GM19035 (cell line): ENCODE measurements at regions not wholly inside any gene's neighbourhood (a gene's known extent, or its start where the extent isn't known, plus 50 kb on each side); places are given as distances from the start of the nearest gene placed in this dataset.
"Not testable (repeated sequence)": the region's sequence is repeated elsewhere in the genome, so short reads cannot be mapped to it uniquely, and the experiment has no call there.

Source experiments
- ATAC-seq: cut with Tn5 transposase; IDR thresholded peaks from one replicate; pipeline ENCODE4 v1.9.1; 2021; ENCODE audit not compliant: unreplicated experiment

DNA sequence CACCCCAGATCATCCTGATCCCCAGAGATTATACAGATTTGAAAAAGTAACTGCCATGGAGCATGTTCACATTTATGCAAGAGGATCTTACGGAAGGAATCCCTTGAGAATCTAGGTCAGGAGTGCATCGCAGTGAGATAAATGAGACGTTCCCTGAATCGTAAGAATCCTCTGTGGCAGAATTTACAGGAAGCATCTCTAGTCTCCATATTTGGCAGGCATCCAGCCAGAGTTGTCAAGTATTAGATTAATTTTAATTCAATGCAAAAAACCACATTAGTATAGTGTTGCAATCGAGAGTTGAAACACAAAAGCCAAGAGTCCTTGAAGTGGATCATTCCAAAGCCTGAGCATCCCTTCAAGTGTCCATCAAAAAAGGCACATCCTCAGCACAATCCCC lies 100.8 kb downstream of the RRAGC start:
- ATAC-seq, result no peak

DNA sequence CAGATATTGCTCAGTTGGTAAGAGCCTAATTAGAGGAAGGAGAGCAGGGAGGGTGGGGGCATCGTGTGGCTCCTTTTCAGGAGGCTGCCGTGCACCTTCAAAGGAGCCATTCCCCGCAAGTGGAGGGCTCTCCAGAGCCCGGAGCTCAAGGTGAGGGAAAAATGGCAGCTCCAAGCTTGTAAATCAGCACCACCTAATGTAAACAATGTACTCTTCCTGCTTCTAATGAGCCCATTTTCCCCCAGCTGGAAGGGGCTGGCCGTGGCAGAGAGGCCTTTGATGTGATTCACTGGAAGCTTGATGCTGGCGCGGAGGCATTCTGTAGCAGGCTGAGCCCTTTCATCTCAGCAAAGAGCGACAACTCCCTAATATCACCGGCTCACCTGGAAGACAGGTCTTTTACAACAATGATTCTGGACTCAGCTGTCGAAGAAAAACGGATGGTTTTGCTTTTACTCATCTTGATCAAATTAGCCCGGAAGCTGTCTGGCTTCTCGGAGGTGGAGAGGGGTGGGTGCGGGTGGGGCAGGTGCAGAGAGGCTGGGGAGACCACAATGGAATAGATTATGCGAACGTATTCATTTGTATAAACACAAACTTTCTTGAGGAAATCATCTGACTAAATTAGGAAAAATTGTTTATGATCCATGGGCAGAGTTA lies 112.5 kb downstream of the RRAGC start:
- ATAC-seq, result no peak

DNA sequence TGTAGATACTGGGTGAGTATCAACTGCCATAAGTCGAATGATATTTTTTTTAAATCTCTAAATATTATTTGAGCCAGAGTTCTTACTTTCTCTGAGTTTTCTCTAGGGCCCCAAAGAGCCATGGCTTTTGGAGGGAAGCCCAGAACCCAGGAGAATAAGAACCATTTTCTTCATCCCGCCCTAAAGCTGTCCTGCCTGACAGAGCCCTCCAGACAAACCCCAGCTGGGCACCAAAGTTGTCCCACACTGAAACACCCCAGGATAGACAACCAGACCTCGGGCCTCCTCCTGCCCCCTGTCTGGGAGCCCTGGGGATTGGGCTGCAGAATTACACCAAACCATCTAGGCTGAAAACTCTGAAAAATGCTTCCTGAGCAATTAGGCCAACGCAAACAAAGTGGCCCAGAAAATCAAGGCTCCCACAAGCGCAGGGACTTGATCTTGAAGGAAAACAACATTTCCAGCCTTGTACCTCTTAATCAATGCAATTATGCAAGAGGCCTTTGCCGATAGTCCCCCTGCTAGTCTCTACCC lies 113.1 kb downstream of the RRAGC start:
- no peak for ATAC-seq

DNA sequence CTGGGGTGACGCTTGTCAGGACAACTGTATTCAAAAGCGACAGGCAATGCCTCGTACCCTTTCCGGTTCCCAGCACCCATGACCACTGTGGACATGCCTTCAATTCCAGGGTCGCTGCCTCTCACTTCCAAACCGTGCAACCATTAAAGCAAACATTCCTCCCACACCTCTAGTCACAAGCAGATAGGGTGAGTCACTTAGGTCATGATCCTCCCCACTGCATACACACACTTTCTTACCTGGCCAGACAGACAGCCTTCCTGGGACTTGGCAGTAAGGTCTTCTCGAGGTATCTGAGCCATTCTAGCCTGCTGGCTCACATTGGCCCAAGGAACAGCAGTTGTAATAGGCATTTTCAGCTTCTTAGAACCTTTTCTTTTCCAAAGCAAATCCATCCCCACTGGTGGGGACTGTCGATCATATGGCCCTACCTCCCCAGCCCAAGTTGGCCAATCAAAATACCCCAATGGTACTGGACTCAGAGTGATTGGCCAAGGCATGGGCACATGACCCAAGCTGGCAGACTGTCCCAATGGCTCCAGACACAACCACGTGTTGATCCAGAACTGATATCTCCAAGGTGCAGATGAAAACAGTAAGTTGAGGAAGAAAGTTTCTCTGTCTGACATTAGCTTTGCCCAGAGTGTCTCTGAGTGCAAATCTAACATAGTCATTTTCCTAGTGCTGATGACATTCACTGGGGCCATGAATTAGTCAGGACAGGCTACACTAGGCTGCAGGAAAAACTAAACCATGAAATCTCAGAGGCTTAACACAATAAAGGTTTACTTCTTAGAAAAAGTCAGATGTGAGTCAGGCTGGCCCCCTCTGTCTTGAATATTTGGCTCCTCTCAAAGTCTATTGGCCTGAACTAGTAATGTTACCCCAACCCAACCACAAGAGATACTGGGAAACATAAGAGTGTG lies 113.8 kb downstream of the RRAGC start:
- ATAC-seq, result no peak

DNA sequence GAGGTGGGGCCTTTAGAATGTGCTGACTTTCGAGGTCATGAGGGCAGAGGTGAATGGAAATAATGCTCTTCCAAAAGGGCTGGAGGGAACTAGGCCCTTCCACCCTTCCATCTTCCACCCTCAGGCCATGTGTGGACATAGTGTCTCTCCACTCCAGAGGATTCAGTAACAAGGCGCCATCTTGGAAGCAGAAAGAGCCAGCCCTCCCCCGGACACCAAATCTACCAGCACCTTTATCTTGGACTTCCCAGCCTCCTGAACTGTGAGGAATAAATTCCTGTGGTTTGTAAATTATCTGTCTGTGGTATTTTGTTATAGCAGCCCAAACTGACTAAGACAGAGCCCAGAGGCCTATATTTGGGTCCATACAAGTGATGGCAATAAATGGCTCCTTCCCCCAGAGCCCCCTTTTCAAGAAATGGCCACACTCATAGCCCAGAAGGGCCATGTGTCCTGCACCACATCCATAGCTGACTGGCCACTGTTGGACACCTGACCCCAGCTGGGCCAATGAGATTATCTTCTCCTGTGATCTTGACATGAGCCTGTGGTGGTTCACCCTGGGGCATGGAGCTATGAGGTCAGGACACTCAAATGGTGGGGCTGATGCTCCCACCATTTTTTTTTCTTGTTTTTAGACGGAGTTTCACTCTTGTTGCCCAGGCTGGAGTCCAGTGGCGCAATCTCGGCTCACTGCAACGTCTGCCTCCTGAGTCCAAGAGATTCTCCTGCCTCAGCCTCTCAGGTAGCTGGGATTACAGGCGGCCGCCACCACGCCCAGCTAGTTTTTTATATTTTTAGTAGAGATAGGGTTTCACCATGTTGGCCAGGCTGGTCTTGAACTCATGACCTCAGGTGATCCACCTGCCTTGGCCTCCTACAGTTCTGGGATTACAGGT lies 114.9 kb downstream of the RRAGC start:
- ATAC-seq, result no peak

DNA sequence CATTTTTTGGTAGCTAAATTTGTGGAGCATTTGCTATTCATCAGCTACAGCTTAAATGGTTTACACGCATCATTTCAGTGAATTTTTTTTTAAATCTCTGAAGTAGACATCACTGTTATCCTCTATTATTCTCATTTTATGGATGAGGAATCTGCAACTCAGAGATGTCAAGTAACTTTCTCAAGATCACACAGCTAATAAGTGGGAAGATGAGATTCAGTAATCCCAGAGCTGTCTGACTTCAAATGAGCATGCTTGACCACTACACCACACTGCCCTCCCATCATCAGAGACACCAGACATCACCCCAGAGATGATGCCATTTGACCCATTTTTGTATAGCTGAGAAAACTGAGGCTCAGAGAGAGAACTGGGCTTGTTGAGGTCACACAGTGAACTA lies 116.4 kb downstream of the RRAGC start:
- ATAC-seq, result no peak

DNA sequence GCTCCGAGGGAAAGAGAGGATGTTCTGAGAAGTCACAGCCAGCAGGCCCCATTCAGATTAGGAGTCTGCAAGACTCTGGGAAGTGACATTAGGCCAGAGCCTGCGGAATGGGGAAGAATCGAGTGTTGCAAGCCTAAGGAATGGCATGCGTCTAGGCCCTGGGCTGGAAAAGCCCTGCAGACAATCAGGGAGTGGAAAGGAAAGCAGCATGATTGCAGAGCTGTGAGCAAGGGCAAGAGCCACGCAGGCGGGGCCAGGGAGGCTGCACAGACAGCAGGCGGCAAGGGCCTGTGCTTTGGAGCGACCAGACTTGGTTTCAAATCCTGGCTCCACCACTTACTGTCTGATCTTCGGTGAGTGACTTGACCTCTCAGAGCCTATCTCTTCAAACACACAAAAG lies 118.2 kb downstream of the RRAGC start:
- no peak for ATAC-seq

DNA sequence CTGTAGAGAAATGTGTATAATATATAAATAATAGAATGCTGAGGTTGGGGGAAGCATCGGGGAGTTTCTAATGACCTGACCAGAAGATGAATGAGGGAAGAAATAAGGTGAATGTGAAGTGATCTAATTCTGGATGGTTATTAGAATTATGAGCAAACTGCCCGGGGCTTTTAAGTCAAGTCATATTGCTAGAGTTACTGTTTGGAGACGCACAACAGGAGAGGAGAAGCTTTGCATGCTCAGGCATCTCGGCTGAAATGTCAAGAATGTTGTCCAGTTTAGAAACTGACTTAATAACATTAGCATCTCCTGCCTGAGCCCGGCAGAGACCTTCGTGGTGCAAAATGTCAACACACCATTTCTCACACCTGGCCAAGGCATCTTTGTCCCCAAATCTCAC lies 119.1 kb downstream of the RRAGC start:
- ATAC-seq, result no peak

DNA sequence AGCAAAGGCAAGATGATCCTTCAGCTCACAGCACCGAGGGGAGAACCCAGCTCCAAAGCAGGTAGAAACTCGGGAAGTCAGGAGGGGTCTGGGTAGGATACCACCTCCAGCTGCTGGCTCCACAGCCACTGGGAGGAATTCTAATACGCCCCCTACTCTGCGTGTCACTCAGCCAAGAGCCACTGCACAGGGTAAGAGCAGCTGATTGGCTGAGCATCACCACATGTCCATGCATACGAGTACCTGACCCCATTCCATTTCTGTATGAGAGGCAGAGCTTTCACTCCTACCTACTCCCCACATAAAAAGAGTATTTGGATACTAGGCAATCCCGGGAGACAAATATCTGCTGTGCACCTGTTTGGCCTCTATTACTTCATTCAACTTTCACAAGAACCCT lies 121.4 kb downstream of the RRAGC start:
- ATAC-seq, result no peak

DNA sequence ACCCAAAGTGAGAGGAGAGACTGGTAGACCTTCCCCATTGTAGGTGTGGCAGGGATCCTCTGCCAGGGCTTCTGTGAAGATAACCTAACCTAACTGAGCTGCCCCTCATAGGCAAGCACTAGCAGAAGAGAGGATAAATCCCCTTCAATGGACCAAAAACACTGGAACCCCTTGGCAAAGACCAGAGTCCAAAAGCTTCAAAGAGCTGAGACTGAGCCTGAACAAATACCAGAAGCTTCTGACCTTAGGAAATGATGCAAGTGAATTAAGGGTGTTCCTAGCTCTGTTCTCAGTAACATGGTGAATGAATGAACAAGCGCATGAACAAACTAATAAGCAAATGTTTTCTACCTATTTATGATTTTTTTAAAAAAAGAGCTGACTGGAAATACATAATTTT lies 123.2 kb downstream of the RRAGC start:
- no peak for ATAC-seq

DNA sequence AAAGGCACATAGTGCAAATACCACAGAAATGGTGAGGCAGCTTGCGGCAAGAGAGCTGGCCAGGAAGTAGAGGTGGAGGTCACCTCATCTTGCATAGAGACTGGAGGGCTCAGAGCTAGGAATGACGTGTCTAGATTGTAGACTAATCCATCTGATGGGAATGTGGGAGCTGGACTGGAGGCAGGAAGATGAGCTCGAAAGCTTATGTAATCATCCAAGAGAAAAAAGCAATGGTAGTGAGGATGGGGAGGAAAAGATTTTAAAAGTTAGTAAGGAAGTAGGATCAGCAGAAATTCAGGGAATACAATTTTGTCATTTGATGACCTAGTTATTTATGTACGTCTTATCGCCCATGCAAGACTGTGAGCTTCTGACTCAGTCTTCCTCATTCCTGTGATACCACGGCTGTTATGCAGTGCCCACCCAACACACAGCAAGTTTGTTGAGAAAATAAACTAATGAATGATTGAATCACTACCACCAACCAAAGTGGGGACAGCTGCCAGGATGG lies 123.9 kb downstream of the RRAGC start:
- no peak for ATAC-seq

DNA sequence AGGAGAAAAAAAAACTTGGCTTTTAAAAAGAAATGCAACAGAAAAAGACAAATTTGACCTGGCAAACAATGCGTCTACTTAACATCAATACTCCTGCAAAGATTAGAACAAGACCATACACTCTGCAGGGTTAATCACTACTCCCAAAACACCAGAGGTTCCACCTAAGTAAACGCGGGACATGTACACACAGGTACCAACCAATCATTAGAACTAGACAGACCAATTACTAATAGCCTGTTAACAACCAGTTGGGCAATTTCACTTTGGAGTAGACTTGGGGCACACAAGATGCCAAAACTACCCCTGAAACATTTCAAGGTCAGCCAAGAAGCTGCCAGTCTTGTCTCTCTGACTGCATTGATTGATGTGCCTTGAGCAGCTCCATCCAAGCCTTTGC lies 125.8 kb downstream of the RRAGC start:
- ATAC-seq, result no peak

DNA sequence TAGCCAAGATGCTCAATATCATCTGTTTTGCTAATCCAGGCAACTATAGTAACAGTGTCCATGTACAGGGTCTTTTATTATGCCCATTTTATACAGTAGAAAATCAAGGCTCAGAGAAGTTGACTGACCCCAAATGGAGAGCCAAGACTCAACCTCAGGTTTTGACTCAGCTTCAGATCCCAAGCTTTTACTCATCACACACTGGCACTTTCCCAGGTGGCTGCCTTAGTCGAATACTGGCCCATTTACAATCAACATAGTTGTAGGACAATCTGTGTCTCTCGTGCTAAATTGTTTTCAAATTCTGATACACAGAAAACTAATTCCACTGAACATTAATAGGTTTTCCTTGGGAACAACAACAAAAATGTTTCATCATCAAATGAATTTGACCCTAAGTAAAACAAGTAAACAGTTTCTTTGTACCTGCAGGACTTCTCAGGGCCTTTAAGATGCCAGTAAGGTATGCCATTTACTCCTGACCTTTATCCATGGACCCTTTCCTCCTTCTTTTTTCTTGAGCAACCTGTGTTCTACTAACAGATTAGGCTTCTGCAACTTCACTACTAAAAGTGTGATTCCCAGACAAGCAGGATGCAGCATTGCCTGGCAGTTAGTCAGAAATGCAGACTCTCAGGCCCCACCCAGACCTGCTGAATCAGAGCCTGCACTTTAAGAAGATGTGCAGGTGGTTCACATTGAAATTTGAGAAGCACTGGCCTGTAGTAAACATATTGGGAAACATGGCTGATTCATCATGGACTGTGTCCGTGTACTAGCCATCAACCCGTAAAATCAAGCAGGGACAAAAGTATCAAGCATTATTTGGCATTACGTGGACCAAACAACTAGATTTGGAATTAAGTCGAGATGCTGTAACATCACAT lies 128.8 kb downstream of the RRAGC start:
- no peak for ATAC-seq

DNA sequence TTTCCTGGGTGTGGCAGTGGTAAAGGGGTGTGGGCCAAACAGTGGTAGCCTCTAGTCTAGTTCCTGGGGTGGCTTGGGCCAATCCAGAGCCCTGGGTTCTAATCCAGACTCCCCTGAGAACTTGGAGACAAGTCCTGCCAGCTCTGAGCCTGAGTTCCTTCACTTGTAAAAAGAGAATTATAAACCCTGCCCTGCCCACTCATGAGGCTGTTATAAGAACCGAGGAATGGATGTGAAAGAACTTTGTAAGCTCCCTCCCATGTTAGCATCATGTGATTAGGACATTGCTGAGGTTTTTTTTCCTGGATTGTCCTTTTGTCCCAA lies 131.0 kb downstream of the RRAGC start:
- no peak for ATAC-seq

DNA sequence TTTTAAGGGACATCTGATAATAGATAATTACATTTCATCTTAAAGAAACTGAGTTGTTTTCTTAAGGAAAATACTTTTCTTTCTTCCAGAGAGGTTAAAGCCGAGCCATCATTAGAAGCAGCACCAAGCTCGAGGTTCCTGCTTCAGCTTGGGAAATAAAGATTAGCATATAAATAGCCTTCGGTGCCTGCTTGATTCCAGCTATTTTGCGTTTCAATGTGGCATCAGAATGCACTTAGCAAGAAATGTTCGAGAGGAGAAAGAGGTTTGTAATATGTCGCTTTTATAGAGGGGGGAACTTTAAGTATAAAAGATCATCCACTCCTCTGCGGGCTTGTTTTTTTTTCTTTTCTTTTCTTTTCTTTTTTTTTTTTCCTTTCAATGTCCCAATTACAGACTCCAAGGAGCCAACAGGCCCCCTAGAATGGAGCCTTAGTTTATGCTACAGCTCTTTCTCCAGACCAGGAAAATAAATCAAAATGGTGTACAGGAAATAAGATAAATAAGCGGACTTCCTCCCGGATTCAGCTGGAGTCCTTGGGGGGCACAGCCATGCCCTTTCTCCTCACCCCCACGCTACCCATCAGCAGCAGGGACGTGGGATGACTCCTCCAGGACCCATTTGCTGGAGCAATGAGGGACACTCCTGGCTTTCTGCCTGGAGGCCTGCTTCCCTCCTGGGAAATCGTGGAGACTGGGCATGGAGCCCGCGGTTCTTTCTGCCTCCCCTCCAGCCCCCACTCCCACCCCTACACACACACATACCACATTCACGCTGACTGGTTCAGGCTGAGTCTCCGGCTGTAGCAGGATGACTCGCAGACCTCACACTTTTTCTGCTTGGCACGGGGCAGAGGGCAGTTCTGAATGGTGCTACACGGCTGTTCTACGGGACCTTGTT lies 131.6 kb downstream of the RRAGC start:
- ATAC-seq, result no peak

DNA sequence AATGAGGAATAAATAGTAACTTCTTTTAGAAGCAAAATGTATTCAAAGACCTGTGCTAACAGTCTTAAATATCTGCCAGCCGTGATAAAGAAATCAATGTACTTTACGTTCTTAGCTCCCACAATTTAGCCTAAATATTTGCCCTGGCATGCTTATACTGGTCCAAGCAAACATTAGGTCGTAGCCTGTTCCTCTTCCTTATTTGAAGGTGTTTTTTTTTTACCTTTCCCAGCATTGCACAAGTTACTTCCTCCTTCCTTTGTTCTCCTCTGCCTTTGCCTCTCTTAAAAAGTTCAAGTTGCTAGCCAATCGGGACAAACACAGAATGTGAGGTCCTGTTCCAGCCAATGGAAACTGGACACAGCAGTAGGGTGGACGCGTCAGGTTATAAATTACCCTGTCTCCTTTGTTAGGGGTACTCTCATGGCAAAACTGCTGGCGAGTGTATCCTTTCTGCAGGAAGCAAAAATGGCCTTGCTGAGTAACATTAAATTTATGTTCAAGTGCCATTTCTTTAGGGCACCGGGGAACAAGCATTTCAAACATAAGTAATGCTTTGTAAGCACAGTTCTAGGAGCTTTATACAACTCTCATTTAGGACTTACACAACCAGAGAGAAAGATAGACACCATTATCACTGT lies 134.1 kb downstream of the RRAGC start:
- not testable (repeated sequence) for ATAC-seq

DNA sequence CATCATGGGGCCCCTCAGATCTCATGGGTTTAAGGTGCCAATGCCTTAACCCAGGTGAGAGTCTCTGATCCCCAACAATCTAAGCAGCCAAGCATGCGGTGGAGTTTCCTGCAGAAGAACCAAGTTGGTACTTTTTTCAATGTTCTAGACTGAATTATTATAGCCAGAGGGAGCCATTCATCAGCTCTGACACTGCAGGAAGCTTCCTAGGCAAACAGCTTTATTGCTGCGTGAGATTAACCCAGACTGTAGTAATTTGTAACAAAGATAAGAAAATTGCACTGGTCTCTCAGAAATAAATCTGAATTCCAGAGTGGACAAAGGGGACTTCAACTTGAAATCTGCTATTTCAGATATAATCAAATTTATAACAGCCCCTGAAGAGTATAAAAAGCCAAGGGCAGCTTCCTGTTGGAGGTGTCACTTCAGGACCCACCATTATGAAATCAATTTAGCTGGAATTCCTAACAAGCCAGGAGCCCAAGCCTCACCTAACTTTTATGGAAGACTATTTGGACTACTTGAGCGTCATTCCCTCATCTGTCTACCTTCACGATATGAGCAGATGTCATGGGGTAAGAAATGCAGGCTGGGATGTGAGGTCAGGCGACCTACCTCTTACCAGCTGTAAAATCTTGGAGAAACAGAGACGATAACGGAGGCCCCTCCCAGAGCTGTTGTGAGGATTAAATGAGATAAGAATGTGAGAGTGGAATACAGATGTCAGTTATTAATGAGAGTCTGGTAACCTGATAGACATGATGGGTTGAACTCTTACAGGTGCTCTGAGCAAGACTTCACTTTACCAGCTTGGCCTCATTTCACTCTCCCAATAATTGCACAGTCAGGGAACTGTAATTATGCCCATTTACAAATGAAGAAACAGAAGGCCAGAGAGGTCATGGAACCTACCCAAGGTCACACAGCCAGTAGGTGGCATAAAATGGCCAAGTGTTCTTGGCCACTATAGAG lies 135.1 kb downstream of the RRAGC start:
- ATAC-seq, result no peak

DNA sequence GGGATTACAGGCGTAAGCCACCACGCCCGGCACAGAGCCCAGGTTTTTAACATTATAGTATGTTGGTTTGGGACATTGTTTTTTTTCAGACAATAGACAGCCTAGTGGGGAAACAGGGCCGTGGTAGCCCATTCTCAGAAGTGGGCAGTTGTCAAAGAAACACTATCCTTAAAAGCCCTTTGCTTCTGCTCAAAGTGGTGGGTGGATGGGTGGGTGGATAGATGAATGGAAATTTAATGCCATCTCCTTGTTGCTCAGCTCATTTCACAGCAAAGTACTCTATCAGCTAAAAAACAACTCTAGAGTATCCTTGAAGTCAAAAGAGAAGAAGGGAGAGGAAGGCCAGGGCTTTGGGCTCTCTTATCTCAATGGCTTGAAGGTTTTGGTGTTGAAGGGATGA lies 137.8 kb downstream of the RRAGC start:
- ATAC-seq, result no peak
